H9 (cell line): ENCODE measurements at regions not wholly inside any gene's neighbourhood (a gene's known extent, or its start where the extent isn't known, plus 50 kb on each side); places are given as distances from the start of the nearest gene placed in this dataset.
"Not testable (repeated sequence)": the region's sequence is repeated elsewhere in the genome, so short reads cannot be mapped to it uniquely, and the experiment has no call there.

Experiments used
- DNase-seq: peaks from one replicate; pipeline ENCODE4 v3.0.0-alpha.2; 2017
- H2AFZ ChIP-seq: one replicate; pipeline ENCODE4 v1.6.1; 2013; ENCODE audit warnings: mild to moderate bottlenecking, low read length, control low read depth, moderate library complexity
- H2AK5ac ChIP-seq: 2 replicates; pipeline ENCODE4 v1.6.1; 2013; ENCODE audit warnings: low read length, control low read depth, mixed read lengths; ENCODE audit not compliant: insufficient read length
- H2BK120ac ChIP-seq: one replicate; pipeline ENCODE4 v1.6.1; 2013; ENCODE audit warnings: low read depth, mild to moderate bottlenecking, low read length, control low read depth, inconsistent platforms; ENCODE audit not compliant: poor library complexity, severe bottlenecking
- H2BK12ac ChIP-seq: 2 replicates; pipeline ENCODE4 v1.6.1; 2013; ENCODE audit warnings: low read length, control low read depth, mixed read lengths, low read depth; ENCODE audit not compliant: insufficient read length
- H2BK15ac ChIP-seq: 2 replicates; pipeline ENCODE4 v1.6.1; 2013; ENCODE audit warnings: low read depth, low read length, control low read depth
- H2BK20ac ChIP-seq: one replicate; pipeline ENCODE4 v1.6.1; 2013; ENCODE audit warnings: low read depth, mild to moderate bottlenecking, low read length, control low read depth, inconsistent platforms; ENCODE audit not compliant: poor library complexity, severe bottlenecking
- H2BK5ac ChIP-seq: 2 replicates; pipeline ENCODE4 v1.6.1; 2013; ENCODE audit warnings: low read length, control low read depth, mixed read lengths; ENCODE audit not compliant: insufficient read length
- H3K14ac ChIP-seq: 2 replicates; pipeline ENCODE4 v1.6.1; 2013; ENCODE audit warnings: low read length, control low read depth; ENCODE audit not compliant: insufficient read depth
- H3K18ac ChIP-seq: 2 replicates; pipeline ENCODE4 v1.6.1; 2013; ENCODE audit warnings: low read depth, mild to moderate bottlenecking, mixed read lengths, low read length, control low read depth; ENCODE audit not compliant: insufficient read length
- H3K23ac ChIP-seq: 2 replicates; pipeline ENCODE4 v1.6.1; 2013; ENCODE audit warnings: low read length, control low read depth, mixed read lengths, low read depth; ENCODE audit not compliant: insufficient read length
- H3K23me2 ChIP-seq: 2 replicates; pipeline ENCODE4 v1.6.1; 2013; ENCODE audit warnings: low read depth, mild to moderate bottlenecking, mixed read lengths, low read length, control low read depth; ENCODE audit not compliant: insufficient read length, poor library complexity, severe bottlenecking
- H3K27ac ChIP-seq: 2 replicates; pipeline ENCODE4 v1.5.1; 2013; ENCODE audit warnings: low read length, control low read depth, mixed read lengths, low read depth; ENCODE audit not compliant: insufficient read length
- H3K27me3 ChIP-seq: 2 replicates; pipeline ENCODE4 v1.6.1; 2013; ENCODE audit warnings: low read length, control low read depth, inconsistent platforms; ENCODE audit not compliant: insufficient read depth
- H3K4ac ChIP-seq: 2 replicates; pipeline ENCODE4 v1.6.1; 2013; ENCODE audit warnings: low read depth, mild to moderate bottlenecking, control low read depth, inconsistent platforms, low read length, moderate library complexity
- H3K4me1 ChIP-seq: 2 replicates; pipeline ENCODE4 v1.6.1; 2013; ENCODE audit warnings: low read length, control low read depth, inconsistent platforms; ENCODE audit not compliant: insufficient read depth
- H3K4me2 ChIP-seq: 2 replicates; pipeline ENCODE4 v1.6.1; 2013; ENCODE audit warnings: low read length, control low read depth, mixed read lengths; ENCODE audit not compliant: insufficient read length, insufficient read depth
- H3K56ac ChIP-seq: 2 replicates; pipeline ENCODE4 v1.6.1; 2013; ENCODE audit warnings: low read depth, mild to moderate bottlenecking, mixed read lengths, low read length, control low read depth; ENCODE audit not compliant: insufficient read length
- H3K79me1 ChIP-seq: 2 replicates; pipeline ENCODE4 v1.6.1; 2013; ENCODE audit warnings: low read depth, mild to moderate bottlenecking, moderate library complexity, low read length, control low read depth, inconsistent platforms; ENCODE audit not compliant: insufficient read depth, poor library complexity, severe bottlenecking
- H3K79me2 ChIP-seq: 2 replicates; pipeline ENCODE4 v1.6.1; 2013; ENCODE audit warnings: low read length, control low read depth, inconsistent platforms; ENCODE audit not compliant: insufficient read depth
- H3K9ac ChIP-seq: 2 replicates; pipeline ENCODE4 v1.6.1; 2013; ENCODE audit warnings: low read length, control low read depth, mixed read lengths; ENCODE audit not compliant: insufficient read length; ENCODE audit errors: extremely low read depth
- H3K9me3 ChIP-seq: one replicate; pipeline ENCODE4 v1.6.1; 2013; ENCODE audit warnings: low read depth, low read length, inconsistent platforms; ENCODE audit not compliant: control insufficient read depth
- H3T11ph ChIP-seq: one replicate; pipeline ENCODE4 v1.6.1; 2013; ENCODE audit warnings: mild to moderate bottlenecking, low read length, control low read depth, inconsistent platforms
- H4K20me1 ChIP-seq: one replicate; pipeline ENCODE4 v1.6.1; 2013; ENCODE audit not compliant: control insufficient read depth, insufficient read length, insufficient read depth
- H4K5ac ChIP-seq: 2 replicates; pipeline ENCODE4 v1.6.1; 2013; ENCODE audit warnings: low read depth, mild to moderate bottlenecking, mixed read lengths, low read length, control low read depth; ENCODE audit not compliant: insufficient read length
- H4K8ac ChIP-seq: replicated peaks from 2 replicates; pipeline ENCODE4 v1.6.1; 2013; ENCODE audit warnings: low read length, control low read depth, mixed read lengths, low read depth; ENCODE audit not compliant: insufficient read length
- H4K91ac ChIP-seq: 2 replicates; pipeline ENCODE4 v1.6.1; 2013; ENCODE audit warnings: low read depth, mild to moderate bottlenecking, moderate library complexity, mixed read lengths, low read length, control low read depth; ENCODE audit not compliant: insufficient read length
- H3K27ac Mint-ChIP-seq, 3 experiments: 2 replicates in 2 of 3; 3 replicates in 1 of 3; pipeline ENCODE4 v1.8.0; 2020 to 2021; ENCODE audit warnings: mixed read lengths in 3 of 3, mild to moderate bottlenecking in 1 of 3, moderate library complexity in 1 of 3
- H3K27me3 Mint-ChIP-seq: 2 replicates; pipeline ENCODE4 v1.8.0; 2021; ENCODE audit warnings: low read depth, mild to moderate bottlenecking, moderate library complexity, mixed read lengths
- H3K36me3 Mint-ChIP-seq, 3 experiments: 2 replicates in 2 of 3; 3 replicates in 1 of 3; pipeline ENCODE4 v1.8.0; 2020 to 2021; ENCODE audit warnings: low read depth in 3 of 3, mixed read lengths in 3 of 3; ENCODE audit not compliant: insufficient read depth in 1 of 3
- H3K4me1 Mint-ChIP-seq, 2 experiments: 2 replicates each; pipeline ENCODE4 v1.8.0; 2020; ENCODE audit warnings: mixed read lengths in 2 of 2
- H3K4me3 Mint-ChIP-seq, 2 experiments: 2 replicates in 1 of 2; 3 replicates in 1 of 2; pipeline ENCODE4 v1.8.0; 2020 to 2021; ENCODE audit warnings: mild to moderate bottlenecking in 2 of 2, mixed read lengths in 2 of 2, moderate library complexity in 1 of 2
- H3K9me3 Mint-ChIP-seq, 2 experiments: 2 replicates in 1 of 2; 3 replicates in 1 of 2; pipeline ENCODE4 v1.8.0; 2020; ENCODE audit warnings: mild to moderate bottlenecking in 2 of 2, mixed read lengths in 2 of 2, moderate library complexity in 1 of 2
- WGBS: extraction: QIAGEN DNeasy Blood & Tissue Kit; methylation state at CpG from one replicate; pipeline ENCODE4 v1.1.7; 2013; ENCODE audit warnings: missing lambda C conversion rate, low lambda C conversion rate, mixed read lengths; ENCODE audit not compliant: insufficient read length; ENCODE audit errors: extremely low coverage; 5-methylcytosine and 5-hydroxymethylcytosine counted together

- not testable (repeated sequence) for H3K9me3 ChIP-seq, H3K4me1 ChIP-seq, H3K4me1 Mint-ChIP-seq, H2AFZ ChIP-seq, H3K27ac Mint-ChIP-seq, H2AK5ac ChIP-seq, H3K27me3 ChIP-seq, H3K23me2 ChIP-seq, H3K4me2 ChIP-seq, H3K56ac ChIP-seq, H2BK5ac ChIP-seq, H3K4ac ChIP-seq, H4K5ac ChIP-seq, H3K23ac ChIP-seq, H4K20me1 ChIP-seq, H2BK12ac ChIP-seq, H3K27ac ChIP-seq, H2BK120ac ChIP-seq, H3K9me3 Mint-ChIP-seq, H3K4me3 Mint-ChIP-seq, H3K79me2 ChIP-seq, H3T11ph ChIP-seq, H3K14ac ChIP-seq, H4K91ac ChIP-seq, DNase-seq, H3K79me1 ChIP-seq, H2BK20ac ChIP-seq, H4K8ac ChIP-seq, H3K9ac ChIP-seq, H2BK15ac ChIP-seq, H3K18ac ChIP-seq, H3K36me3 Mint-ChIP-seq, H3K27me3 Mint-ChIP-seq
- WGBS = no CpG with 5 or more reads among the region's 6 CpGs
Measured at GRCh38 chr1:149398527-149398926, 76.3 kb upstream of the NBPF19 start.

- not testable (repeated sequence) for H3K4ac ChIP-seq, H4K91ac ChIP-seq, H3K4me1 Mint-ChIP-seq, H2BK120ac ChIP-seq, H4K8ac ChIP-seq, H3K79me1 ChIP-seq, H3K27me3 Mint-ChIP-seq, H2BK15ac ChIP-seq, H2AK5ac ChIP-seq, DNase-seq, H4K5ac ChIP-seq, H3K36me3 Mint-ChIP-seq, H3K4me2 ChIP-seq, H3K14ac ChIP-seq, H3K79me2 ChIP-seq, H3K9me3 ChIP-seq, H3K4me1 ChIP-seq, H2AFZ ChIP-seq, H3K27ac ChIP-seq, H3K9me3 Mint-ChIP-seq, H3K56ac ChIP-seq, H4K20me1 ChIP-seq, H2BK5ac ChIP-seq, H2BK20ac ChIP-seq, H3K9ac ChIP-seq, H2BK12ac ChIP-seq, H3K18ac ChIP-seq, H3K27ac Mint-ChIP-seq, H3K23me2 ChIP-seq, H3K23ac ChIP-seq, H3K4me3 Mint-ChIP-seq, H3K27me3 ChIP-seq, H3T11ph ChIP-seq
Measured at GRCh38 chr1:149408404-149408803, 66.4 kb upstream of the NBPF19 start.

GRCh38 chr1:149415373-149415772 lies 59.5 kb upstream of the NBPF19 start:
- H3K79me1 ChIP-seq, H2AK5ac ChIP-seq, H3K9me3 ChIP-seq, H3T11ph ChIP-seq, H3K9me3 Mint-ChIP-seq, H3K27me3 ChIP-seq, H3K23ac ChIP-seq, H2BK20ac ChIP-seq, H3K27ac ChIP-seq, H4K5ac ChIP-seq, H3K79me2 ChIP-seq, H2BK15ac ChIP-seq, H3K14ac ChIP-seq, H3K4ac ChIP-seq, H2BK120ac ChIP-seq, DNase-seq, H3K4me1 ChIP-seq, H3K4me1 Mint-ChIP-seq, H3K36me3 Mint-ChIP-seq, H2BK5ac ChIP-seq, H3K23me2 ChIP-seq, H3K18ac ChIP-seq, H4K8ac ChIP-seq, H3K27me3 Mint-ChIP-seq, H3K4me2 ChIP-seq, H4K20me1 ChIP-seq, H3K9ac ChIP-seq, H2BK12ac ChIP-seq, H3K27ac Mint-ChIP-seq, H3K4me3 Mint-ChIP-seq, H3K56ac ChIP-seq, H2AFZ ChIP-seq, H4K91ac ChIP-seq: not testable (repeated sequence)
- WGBS = no CpG with 5 or more reads among the region's 1 CpG
